ENCODE measurements at regions not wholly inside any gene's neighbourhood (a gene's known extent, or its start where the extent isn't known, plus 50 kb on each side); places are given as distances from the start of the nearest gene placed in this dataset.

- Mint-ChIP-seq H3K4me1 (no peaks in the 10 kb centered on the region), H3K4me3 (no peak overlapping the region), H3K9me3 (peaks cover 1% of the 10 kb centered on the region), H3K27me3 (no peaks in the 10 kb centered on the region), H3K27ac (ENCODE audit: low read depth) (no peak overlapping the region), H3K36me3 (ENCODE audit: insufficient read depth) (no peaks in the 10 kb centered on the region)
- ATAC-seq (replicated peaks; ENCODE audit: extremely low read depth, poor library complexity, severe bottlenecking) (no peak), DNase-seq (ENCODE audit: low spot score in 2 of 2) (no peak)
These were observed 436.5 kb upstream of the DAB1 start for GRCh38 chr1:57860325-57860724.

- Mint-ChIP-seq H3K27ac (ENCODE audit: low read depth) (no peak overlapping the region), H3K4me3 (no peak overlapping the region), H3K9me3 (no peaks in the 10 kb centered on the region), H3K36me3 (ENCODE audit: insufficient read depth) (no peaks in the 10 kb centered on the region), H3K27me3 (no peaks in the 10 kb centered on the region), H3K4me1 (no peaks in the 10 kb centered on the region)
- ATAC-seq (replicated peaks; ENCODE audit: extremely low read depth, poor library complexity, severe bottlenecking), result no peak
- no peak for DNase-seq (ENCODE audit: low spot score in 2 of 2)
These were observed 434.9 kb upstream of the DAB1 start for GRCh38 chr1:57858740-57859139.

GRCh38 chr1:57857809-57858208 lies 433.9 kb upstream of the DAB1 start:
- H3K4me1 Mint-ChIP-seq, result no peaks in the 10 kb centered on the region
- DNase-seq (ENCODE audit: low spot score in 2 of 2) (no peak), ATAC-seq (replicated peaks; ENCODE audit: extremely low read depth, poor library complexity, severe bottlenecking) (no peak)
- peaks cover 1% of the 10 kb centered on the region for H3K27me3 Mint-ChIP-seq
- H3K4me3 Mint-ChIP-seq, result no peak overlapping the region
- H3K27ac Mint-ChIP-seq (ENCODE audit: low read depth), result no peak overlapping the region
- H3K36me3 Mint-ChIP-seq (ENCODE audit: insufficient read depth), result no peaks in the 10 kb centered on the region
- no peaks in the 10 kb centered on the region for H3K9me3 Mint-ChIP-seq

- no peak overlapping the region for H3K4me3 Mint-ChIP-seq
- H3K27me3 Mint-ChIP-seq, result peaks cover 15% of the 10 kb centered on the region
- ATAC-seq (replicated peaks; ENCODE audit: extremely low read depth, poor library complexity, severe bottlenecking) (no peak), DNase-seq (ENCODE audit: low spot score in 2 of 2) (no peak)
- H3K4me1 Mint-ChIP-seq, result no peaks in the 10 kb centered on the region
- no peaks in the 10 kb centered on the region for H3K36me3 Mint-ChIP-seq (ENCODE audit: insufficient read depth)
- H3K27ac Mint-ChIP-seq (ENCODE audit: low read depth), result no peak overlapping the region
- no peaks in the 10 kb centered on the region for H3K9me3 Mint-ChIP-seq
These were observed 430.6 kb upstream of the DAB1 start for GRCh38 chr1:57854436-57854835.

GRCh38 chr1:57850176-57850940 lies 426.5 kb upstream of the DAB1 start:
- DNase-seq (ENCODE audit: low spot score in 2 of 2) (no peak), ATAC-seq (replicated peaks; ENCODE audit: extremely low read depth, poor library complexity, severe bottlenecking) (no peak)
- Mint-ChIP-seq H3K9me3 (no peaks in the 10 kb centered on the region), H3K4me1 (no peaks in the 10 kb centered on the region), H3K4me3 (no peak overlapping the region), H3K27me3 (peaks cover 18% of the 10 kb centered on the region), H3K36me3 (ENCODE audit: insufficient read depth) (no peaks in the 10 kb centered on the region), H3K27ac (ENCODE audit: low read depth) (no peak overlapping the region)

- H3K27ac Mint-ChIP-seq (ENCODE audit: low read depth), result no peak overlapping the region
- no peaks in the 10 kb centered on the region for H3K9me3 Mint-ChIP-seq
- H3K4me3 Mint-ChIP-seq, result no peak overlapping the region
- H3K4me1 Mint-ChIP-seq, result no peaks in the 10 kb centered on the region
- H3K36me3 Mint-ChIP-seq (ENCODE audit: insufficient read depth), result no peaks in the 10 kb centered on the region
- ATAC-seq (replicated peaks; ENCODE audit: extremely low read depth, poor library complexity, severe bottlenecking), result no peak
- DNase-seq (ENCODE audit: low spot score in 2 of 2), result no peak
- peaks cover 25% of the 10 kb centered on the region for H3K27me3 Mint-ChIP-seq
These were observed 424.5 kb upstream of the DAB1 start for GRCh38 chr1:57848406-57848805.

- peaks cover 3% of the 10 kb centered on the region for H3K9me3 Mint-ChIP-seq
- H3K36me3 Mint-ChIP-seq (ENCODE audit: insufficient read depth), result no peaks in the 10 kb centered on the region
- no peak for DNase-seq (ENCODE audit: low spot score in 2 of 2)
- no peak overlapping the region for H3K27ac Mint-ChIP-seq (ENCODE audit: low read depth)
- H3K27me3 Mint-ChIP-seq, result peaks cover 10% of the 10 kb centered on the region
- no peak overlapping the region for H3K4me3 Mint-ChIP-seq
- ATAC-seq (replicated peaks; ENCODE audit: extremely low read depth, poor library complexity, severe bottlenecking), result no peak
- no peaks in the 10 kb centered on the region for H3K4me1 Mint-ChIP-seq
These were observed 421.2 kb upstream of the DAB1 start for GRCh38 chr1:57845041-57845440.

GRCh38 chr1:57844382-57844980 lies 420.6 kb upstream of the DAB1 start:
- Mint-ChIP-seq H3K4me3 (no peak overlapping the region), H3K4me1 (no peaks in the 10 kb centered on the region), H3K9me3 (peaks cover 5% of the 10 kb centered on the region), H3K27ac (ENCODE audit: low read depth) (no peak overlapping the region), H3K27me3 (peaks cover 10% of the 10 kb centered on the region), H3K36me3 (ENCODE audit: insufficient read depth) (no peaks in the 10 kb centered on the region)
- no peak for ATAC-seq (replicated peaks; ENCODE audit: extremely low read depth, poor library complexity, severe bottlenecking)
- DNase-seq (ENCODE audit: low spot score in 2 of 2), result no peak

- no peaks in the 10 kb centered on the region for H3K36me3 Mint-ChIP-seq (ENCODE audit: insufficient read depth)
- H3K4me3 Mint-ChIP-seq, result no peak overlapping the region
- ATAC-seq (replicated peaks; ENCODE audit: extremely low read depth, poor library complexity, severe bottlenecking) (no peak), DNase-seq (ENCODE audit: low spot score in 2 of 2) (no peak)
- H3K4me1 Mint-ChIP-seq, result no peaks in the 10 kb centered on the region
- peaks cover 10% of the 10 kb centered on the region for H3K27me3 Mint-ChIP-seq
- H3K27ac Mint-ChIP-seq (ENCODE audit: low read depth), result no peak overlapping the region
- peaks cover 5% of the 10 kb centered on the region for H3K9me3 Mint-ChIP-seq
These were observed 419.9 kb upstream of the DAB1 start for GRCh38 chr1:57843760-57844159.

- no peak overlapping the region for H3K4me3 Mint-ChIP-seq
- no peaks in the 10 kb centered on the region for H3K36me3 Mint-ChIP-seq (ENCODE audit: insufficient read depth)
- no peak overlapping the region for H3K27ac Mint-ChIP-seq (ENCODE audit: low read depth)
These were observed 415.7 kb upstream of the DAB1 start for GRCh38 chr1:57839526-57839925.

GRCh38 chr1:57839067-57839466 lies 415.2 kb upstream of the DAB1 start:
- Mint-ChIP-seq H3K27ac (ENCODE audit: low read depth) (no peak overlapping the region), H3K4me1 (no peaks in the 10 kb centered on the region), H3K9me3 (peaks cover 17% of the 10 kb centered on the region), H3K4me3 (no peak overlapping the region), H3K27me3 (peaks cover 17% of the 10 kb centered on the region), H3K36me3 (ENCODE audit: insufficient read depth) (no peaks in the 10 kb centered on the region)
- DNase-seq (ENCODE audit: low spot score in 2 of 2) (no peak), ATAC-seq (replicated peaks; ENCODE audit: extremely low read depth, poor library complexity, severe bottlenecking) (no peak)

More at GRCh38 chr1:57839526-57839925, 415.7 kb upstream of the DAB1 start:
- Mint-ChIP-seq H3K4me1 (no peaks in the 10 kb centered on the region), H3K27me3 (peaks cover 17% of the 10 kb centered on the region), H3K9me3 (peaks cover 17% of the 10 kb centered on the region)
- no peak for ATAC-seq (replicated peaks; ENCODE audit: extremely low read depth, poor library complexity, severe bottlenecking)
- DNase-seq (ENCODE audit: low spot score in 2 of 2), result no peak

- ATAC-seq (replicated peaks; ENCODE audit: extremely low read depth, poor library complexity, severe bottlenecking) (no peak), DNase-seq (ENCODE audit: low spot score in 2 of 2) (no peak)
- Mint-ChIP-seq H3K27ac (ENCODE audit: low read depth) (no peak overlapping the region), H3K4me3 (no peak overlapping the region), H3K27me3 (peaks cover 17% of the 10 kb centered on the region), H3K36me3 (ENCODE audit: insufficient read depth) (no peaks in the 10 kb centered on the region), H3K9me3 (peaks cover 17% of the 10 kb centered on the region), H3K4me1 (no peaks in the 10 kb centered on the region)
These were observed 411.8 kb upstream of the DAB1 start for GRCh38 chr1:57835620-57836019.

- DNase-seq (ENCODE audit: low spot score in 2 of 2) (no peak), ATAC-seq (replicated peaks; ENCODE audit: extremely low read depth, poor library complexity, severe bottlenecking) (no peak)
- Mint-ChIP-seq H3K4me1 (no peaks in the 10 kb centered on the region), H3K4me3 (no peak overlapping the region), H3K36me3 (ENCODE audit: insufficient read depth) (no peaks in the 10 kb centered on the region), H3K27me3 (peaks cover 17% of the 10 kb centered on the region), H3K27ac (ENCODE audit: low read depth) (no peak overlapping the region), H3K9me3 (peaks cover 12% of the 10 kb centered on the region)
These were observed 409.4 kb upstream of the DAB1 start for GRCh38 chr1:57833296-57833695.

Data from central memory CD8-positive, alpha-beta T cell (primary cell).